ENCODE measurements at regions not wholly inside any gene's neighbourhood (a gene's known extent, or its start where the extent isn't known, plus 50 kb on each side); places are given as distances from the start of the nearest gene placed in this dataset.

GRCh38 chr1:173276922-173277800, 70.0 kb upstream of the TNFSF4 start:
- no peaks in the 10 kb centered on the region for H3K36me3 ChIP-seq (ENCODE audit: control insufficient read depth, insufficient read depth, low read length)
- H3K27ac ChIP-seq (ENCODE audit: low read depth, low read length) = no peak overlapping the region
- no peaks in the 10 kb centered on the region for H3K9me3 ChIP-seq (ENCODE audit: control insufficient read depth, insufficient read depth, low read length)
- H3K4me1 ChIP-seq (ENCODE audit: control insufficient read depth, insufficient read depth, low read length) = peaks cover 26% of the 10 kb centered on the region
- no peak overlapping the region for H3K9ac ChIP-seq (ENCODE audit: low read depth, low read length)
- H3K27me3 ChIP-seq (ENCODE audit: control insufficient read depth, insufficient read depth, low read length) = peaks cover 4% of the 10 kb centered on the region; the same call in 1 of the 2 replicates
- no peak overlapping the region for H3K4me3 ChIP-seq (ENCODE audit: low read depth, low read length)

DNA sequence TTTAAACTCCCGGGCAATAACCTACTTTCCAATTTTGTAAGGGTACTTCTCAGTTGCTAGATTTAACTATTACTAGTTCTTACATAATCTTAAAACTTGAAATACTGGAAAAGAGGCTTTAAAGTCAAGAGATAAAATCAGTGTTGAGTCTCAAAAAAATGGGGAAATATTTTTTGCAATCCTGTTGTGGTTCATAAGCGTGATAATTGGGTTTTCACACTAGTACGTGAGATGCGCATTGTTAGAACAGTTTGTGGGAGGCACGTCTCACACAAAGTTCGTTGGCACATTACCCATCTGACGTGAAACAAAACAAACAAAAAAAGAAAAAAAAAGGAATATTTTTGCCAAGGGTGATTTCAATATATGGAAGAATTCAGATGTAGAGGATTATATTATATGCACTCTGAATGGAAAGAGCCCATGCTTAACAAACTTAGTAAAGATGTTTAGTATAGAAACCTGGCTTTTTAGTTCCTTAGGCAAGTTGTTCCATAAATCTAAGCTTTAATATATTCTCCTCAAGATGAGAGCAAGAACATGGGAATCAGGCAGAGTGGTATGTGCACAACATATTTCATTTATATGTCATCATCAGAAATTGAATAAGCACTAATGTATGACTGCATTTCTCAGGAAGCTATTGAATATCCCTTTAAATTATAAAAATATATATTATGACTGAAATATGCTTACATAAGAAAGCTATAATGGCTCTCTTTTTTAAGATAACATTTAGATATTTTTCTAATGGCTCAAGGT, 73.9 kb upstream of the TNFSF4 start:
- H3K9me3 ChIP-seq (ENCODE audit: control insufficient read depth, insufficient read depth, low read length) = no peaks in the 10 kb centered on the region
- no peak overlapping the region for H3K9ac ChIP-seq (ENCODE audit: low read depth, low read length)
- H3K4me1 ChIP-seq (ENCODE audit: control insufficient read depth, insufficient read depth, low read length) = peaks cover 19% of the 10 kb centered on the region
- no peak overlapping the region for H3K27ac ChIP-seq (ENCODE audit: low read depth, low read length)
- no peaks in the 10 kb centered on the region for H3K36me3 ChIP-seq (ENCODE audit: control insufficient read depth, insufficient read depth, low read length)
- H3K27me3 ChIP-seq (ENCODE audit: control insufficient read depth, insufficient read depth, low read length) = peaks cover 4% of the 10 kb centered on the region; the same call in 1 of the 2 replicates
- H3K4me3 ChIP-seq (ENCODE audit: low read depth, low read length) = no peak overlapping the region

- Histone ChIP-seq H3K27me3 (ENCODE audit: control insufficient read depth, insufficient read depth, low read length) (peaks cover 3% of the 10 kb centered on the region; the same call in 1 of the 2 replicates), H3K27ac (ENCODE audit: low read depth, low read length) (no peak overlapping the region), H3K9ac (ENCODE audit: low read depth, low read length) (no peak overlapping the region), H3K4me1 (ENCODE audit: control insufficient read depth, insufficient read depth, low read length) (peaks cover 5% of the 10 kb centered on the region; the same call in 1 of the 2 replicates), H3K9me3 (ENCODE audit: control insufficient read depth, insufficient read depth, low read length) (no peaks in the 10 kb centered on the region), H3K36me3 (ENCODE audit: control insufficient read depth, insufficient read depth, low read length) (no peaks in the 10 kb centered on the region), H3K4me3 (ENCODE audit: low read depth, low read length) (no peak overlapping the region)
Observed at GRCh38 chr1:173285048-173285447, 77.9 kb upstream of the TNFSF4 start.

DNA sequence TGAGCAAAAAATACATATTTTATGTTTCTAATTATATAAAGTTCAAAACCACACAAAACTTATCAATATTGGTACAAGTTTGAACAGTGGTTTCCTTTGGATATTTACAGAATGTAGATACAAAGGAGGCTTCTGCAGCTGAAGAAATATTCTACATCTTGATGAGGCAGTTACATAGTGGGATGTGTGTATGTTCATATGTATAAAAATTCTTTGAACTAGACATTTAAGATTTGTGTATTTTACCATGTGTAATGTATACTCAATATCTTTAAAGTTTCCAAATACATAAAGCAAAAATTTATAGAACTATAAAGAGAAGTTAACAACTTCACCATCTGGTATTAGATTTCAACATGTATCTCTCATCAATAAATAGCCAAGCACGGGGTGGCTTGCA, 80.7 kb upstream of the TNFSF4 start:
- H3K27me3 ChIP-seq (ENCODE audit: control insufficient read depth, insufficient read depth, low read length) = no peaks in the 10 kb centered on the region
- peaks cover 6% of the 10 kb centered on the region; the same call in 1 of the 2 replicates for H3K4me1 ChIP-seq (ENCODE audit: control insufficient read depth, insufficient read depth, low read length)
- H3K36me3 ChIP-seq (ENCODE audit: control insufficient read depth, insufficient read depth, low read length) = no peaks in the 10 kb centered on the region
- H3K9me3 ChIP-seq (ENCODE audit: control insufficient read depth, insufficient read depth, low read length) = no peaks in the 10 kb centered on the region
- H3K4me3 ChIP-seq (ENCODE audit: low read depth, low read length) = no peak overlapping the region
- no peak overlapping the region for H3K27ac ChIP-seq (ENCODE audit: low read depth, low read length)
- H3K9ac ChIP-seq (ENCODE audit: low read depth, low read length) = no peak overlapping the region

DNA sequence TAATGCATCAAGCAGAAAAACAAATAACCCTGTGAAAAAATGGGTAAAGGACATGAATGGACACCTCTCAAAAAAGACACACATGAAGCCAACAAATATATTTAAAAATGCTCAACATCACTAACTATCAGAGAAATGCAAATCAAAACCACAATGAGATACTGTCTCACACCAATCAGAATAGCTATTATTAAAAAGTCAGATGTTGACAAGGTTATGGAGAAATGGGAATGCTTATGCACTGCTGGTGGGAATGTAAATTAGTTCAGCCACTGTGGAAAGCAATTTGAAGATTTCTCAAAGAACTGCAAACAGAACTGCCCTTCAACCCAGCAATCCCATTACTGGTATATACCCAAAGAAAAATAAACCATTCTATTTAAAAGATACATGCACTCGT, 86.6 kb upstream of the TNFSF4 start:
- no peaks in the 10 kb centered on the region for H3K27me3 ChIP-seq (ENCODE audit: control insufficient read depth, insufficient read depth, low read length)
- H3K36me3 ChIP-seq (ENCODE audit: control insufficient read depth, insufficient read depth, low read length) = no peaks in the 10 kb centered on the region
- no peak overlapping the region for H3K4me3 ChIP-seq (ENCODE audit: low read depth, low read length)
- no peak overlapping the region for H3K9ac ChIP-seq (ENCODE audit: low read depth, low read length)
- H3K27ac ChIP-seq (ENCODE audit: low read depth, low read length) = no peak overlapping the region
- H3K4me1 ChIP-seq (ENCODE audit: control insufficient read depth, insufficient read depth, low read length) = peaks cover 6% of the 10 kb centered on the region; the same call in 1 of the 2 replicates
- H3K9me3 ChIP-seq (ENCODE audit: control insufficient read depth, insufficient read depth, low read length) = no peaks in the 10 kb centered on the region

DNA sequence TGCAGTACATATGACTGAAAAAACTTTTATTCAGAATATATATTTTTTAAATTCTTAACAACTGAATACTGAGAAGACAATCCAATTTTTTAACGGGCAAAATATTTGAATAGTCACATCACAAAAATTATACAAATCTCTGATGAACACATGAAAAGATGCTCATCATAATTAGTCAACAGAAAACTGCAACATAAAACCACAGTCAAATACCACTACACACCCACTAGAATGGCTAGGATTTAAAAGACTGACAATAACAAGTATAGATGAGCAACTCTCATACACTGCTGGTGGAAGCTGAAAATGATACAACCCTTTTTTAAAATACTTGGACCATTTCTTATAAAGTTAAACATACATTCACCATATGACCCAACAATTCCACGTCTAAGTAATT, 87.7 kb upstream of the TNFSF4 start:
- Histone ChIP-seq H3K4me3 (ENCODE audit: low read depth, low read length) (no peak overlapping the region), H3K27ac (ENCODE audit: low read depth, low read length) (no peak overlapping the region), H3K27me3 (ENCODE audit: control insufficient read depth, insufficient read depth, low read length) (no peaks in the 10 kb centered on the region), H3K4me1 (ENCODE audit: control insufficient read depth, insufficient read depth, low read length) (peaks cover 6% of the 10 kb centered on the region; the same call in 1 of the 2 replicates), H3K9ac (ENCODE audit: low read depth, low read length) (no peak overlapping the region), H3K36me3 (ENCODE audit: control insufficient read depth, insufficient read depth, low read length) (no peaks in the 10 kb centered on the region), H3K9me3 (ENCODE audit: control insufficient read depth, insufficient read depth, low read length) (no peaks in the 10 kb centered on the region)

DNA sequence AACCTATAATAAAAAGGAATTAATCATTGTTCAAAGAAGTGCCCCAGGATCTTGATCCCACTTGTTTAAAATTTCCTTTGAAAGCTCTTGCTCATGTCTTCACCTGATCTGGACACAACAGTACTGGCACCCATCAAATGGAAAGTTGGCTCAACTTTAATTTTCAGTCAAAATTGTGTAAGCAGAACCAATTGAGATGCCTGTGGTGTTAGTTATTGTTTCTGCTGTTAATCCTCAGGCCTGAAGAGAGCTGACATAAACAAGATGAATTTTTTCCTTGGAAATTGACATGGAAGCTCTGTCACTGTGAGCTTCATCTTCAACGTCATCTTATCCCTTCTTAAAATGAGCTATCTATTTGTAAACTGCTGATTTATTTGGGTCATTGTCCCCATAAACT, 88.3 kb upstream of the TNFSF4 start:
- Histone ChIP-seq H3K9ac (ENCODE audit: low read depth, low read length) (no peak overlapping the region), H3K4me3 (ENCODE audit: low read depth, low read length) (no peak overlapping the region), H3K27me3 (ENCODE audit: control insufficient read depth, insufficient read depth, low read length) (no peaks in the 10 kb centered on the region), H3K9me3 (ENCODE audit: control insufficient read depth, insufficient read depth, low read length) (no peaks in the 10 kb centered on the region), H3K36me3 (ENCODE audit: control insufficient read depth, insufficient read depth, low read length) (no peaks in the 10 kb centered on the region), H3K4me1 (ENCODE audit: control insufficient read depth, insufficient read depth, low read length) (peaks cover 6% of the 10 kb centered on the region; the same call in 1 of the 2 replicates), H3K27ac (ENCODE audit: low read depth, low read length) (no peak overlapping the region)

- Histone ChIP-seq H3K9me3 (ENCODE audit: control insufficient read depth, insufficient read depth, low read length) (no peaks in the 10 kb centered on the region), H3K36me3 (ENCODE audit: control insufficient read depth, insufficient read depth, low read length) (no peaks in the 10 kb centered on the region), H3K27me3 (ENCODE audit: control insufficient read depth, insufficient read depth, low read length) (no peaks in the 10 kb centered on the region), H3K4me3 (ENCODE audit: low read depth, low read length) (no peak overlapping the region), H3K27ac (ENCODE audit: low read depth, low read length) (no peak overlapping the region), H3K4me1 (ENCODE audit: control insufficient read depth, insufficient read depth, low read length) (peaks cover 6% of the 10 kb centered on the region; the same call in 1 of the 2 replicates), H3K9ac (ENCODE audit: low read depth, low read length) (no peak overlapping the region)
Observed at GRCh38 chr1:173295995-173296394, 88.9 kb upstream of the TNFSF4 start.

DNA sequence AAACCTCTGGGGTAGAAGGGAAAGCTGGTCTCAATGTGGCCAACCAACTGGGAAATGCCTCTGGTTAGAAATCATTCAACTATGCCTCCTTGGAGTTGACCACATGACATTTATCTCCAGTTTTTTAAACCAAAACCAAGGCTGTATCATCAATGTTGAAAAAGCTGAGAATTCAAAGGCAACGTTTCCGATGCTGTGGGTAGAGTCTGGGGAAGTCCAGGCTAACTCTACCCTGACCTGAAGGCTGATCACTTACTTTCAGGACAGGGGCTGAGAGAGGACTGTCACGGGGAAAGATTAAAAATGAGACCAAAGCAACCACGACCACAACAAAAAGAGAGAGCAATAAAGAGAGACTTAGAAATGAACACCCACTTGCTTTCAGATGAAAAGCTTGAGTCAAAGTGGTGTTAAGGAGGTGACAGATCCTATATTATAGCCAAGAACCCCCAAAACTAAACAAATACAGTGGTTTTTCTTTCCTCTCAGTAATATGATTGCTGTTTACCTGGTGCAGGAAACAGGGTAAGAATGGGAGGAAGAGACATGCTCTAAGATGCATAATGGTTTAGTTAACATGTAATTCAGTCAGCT, 90.8 kb upstream of the TNFSF4 start:
- H3K9me3 ChIP-seq (ENCODE audit: control insufficient read depth, insufficient read depth, low read length) = no peaks in the 10 kb centered on the region
- H3K4me1 ChIP-seq (ENCODE audit: control insufficient read depth, insufficient read depth, low read length) = peaks cover 3% of the 10 kb centered on the region; the same call in 1 of the 2 replicates
- no peaks in the 10 kb centered on the region for H3K36me3 ChIP-seq (ENCODE audit: control insufficient read depth, insufficient read depth, low read length)
- H3K27ac ChIP-seq (ENCODE audit: low read depth, low read length) = no peak overlapping the region
- H3K27me3 ChIP-seq (ENCODE audit: control insufficient read depth, insufficient read depth, low read length) = no peaks in the 10 kb centered on the region
- H3K4me3 ChIP-seq (ENCODE audit: low read depth, low read length) = no peak overlapping the region
- H3K9ac ChIP-seq (ENCODE audit: low read depth, low read length) = no peak overlapping the region

GRCh38 chr1:173300061-173301044, 93.2 kb upstream of the TNFSF4 start:
- peaks cover 12% of the 10 kb centered on the region for H3K4me1 ChIP-seq (ENCODE audit: control insufficient read depth, insufficient read depth, low read length)
- no peak overlapping the region for H3K27ac ChIP-seq (ENCODE audit: low read depth, low read length)
- no peaks in the 10 kb centered on the region for H3K27me3 ChIP-seq (ENCODE audit: control insufficient read depth, insufficient read depth, low read length)
- H3K36me3 ChIP-seq (ENCODE audit: control insufficient read depth, insufficient read depth, low read length) = no peaks in the 10 kb centered on the region
- no peak overlapping the region for H3K9ac ChIP-seq (ENCODE audit: low read depth, low read length)
- H3K9me3 ChIP-seq (ENCODE audit: control insufficient read depth, insufficient read depth, low read length) = no peaks in the 10 kb centered on the region
- no peak overlapping the region for H3K4me3 ChIP-seq (ENCODE audit: low read depth, low read length)
